ENCODE measurements at regions not wholly inside any gene's neighbourhood (a gene's known extent, or its start where the extent isn't known, plus 50 kb on each side); places are given as distances from the start of the nearest gene placed in this dataset.

DNA sequence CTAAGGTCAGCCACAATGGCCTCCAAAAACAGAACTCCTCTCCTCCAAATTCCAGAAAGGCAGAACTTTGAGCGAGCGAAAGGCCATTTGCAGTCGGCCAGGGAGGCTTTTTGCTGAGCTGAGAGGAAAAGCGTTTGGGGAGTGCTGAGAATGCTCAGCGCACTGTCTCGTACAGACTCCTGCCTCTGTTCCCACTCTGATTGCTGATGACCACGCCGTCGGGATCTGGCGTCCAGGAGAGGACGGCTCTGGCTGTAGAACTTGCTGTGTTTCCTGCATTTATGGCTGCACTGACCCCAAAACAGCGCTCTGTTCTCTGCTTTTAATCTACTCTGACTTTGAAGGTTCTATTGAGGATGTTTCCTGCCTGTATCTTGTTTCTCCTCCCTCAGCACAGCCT is 82.4 kb upstream of the WSCD2 start:
- Histone ChIP-seq H3K9me2 (replicated peaks; ENCODE audit: insufficient read depth, low read length) (no peaks in the 10 kb centered on the region), H3K36me3 (replicated peaks; ENCODE audit: insufficient read depth, low read length) (no peaks in the 10 kb centered on the region), H3K4me2 (ENCODE audit: low read depth, low read length) (peak overlapping the region; percentile 68), H4K20me1 (ENCODE audit: insufficient read depth, low read length) (no peaks in the 10 kb centered on the region), H3K27ac (ENCODE audit: low read length) (peak overlapping the region; percentile 52; the same call in 1 of the 2 replicates), H3K9me3 (replicated peaks; ENCODE audit: insufficient read depth, low read length) (no peaks in the 10 kb centered on the region), H3F3A (ENCODE audit: insufficient read depth, low read length) (peaks cover 11% of the 10 kb centered on the region), H3K27me3 (replicated peaks; ENCODE audit: insufficient read depth, low read length) (no peaks in the 10 kb centered on the region), H3K79me2 (ENCODE audit: low read length) (no peaks in the 10 kb centered on the region), H3K4me1 (ENCODE audit: low read length) (peaks cover 22% of the 10 kb centered on the region), H2AFZ (ENCODE audit: low read length) (peak overlapping the region; percentile 29), H3K9ac (ENCODE audit: low read length) (peak overlapping the region; percentile 26; the same call in 1 of the 2 replicates), H3K4me3 (ENCODE audit: low read length) (peak overlapping the region; percentile 37)
- DNase-seq, result no peak
- TF ChIP-seq CTCF (IDR thresholded peaks at IDR 0.05; ENCODE audit: low read length) (no peak), EZH2phosphoT487 (IDR thresholded peaks at IDR 0.05; ENCODE audit: low read length) (no peak), EZH2 (optimal IDR thresholded peaks at IDR 0.05; ENCODE audit: low read depth, low read length) (no peak)

- peaks cover 11% of the 10 kb centered on the region for H3F3A ChIP-seq (ENCODE audit: insufficient read depth, low read length)
- no peaks in the 10 kb centered on the region for H4K20me1 ChIP-seq (ENCODE audit: insufficient read depth, low read length)
- peak overlapping the region; percentile 26; the same call in 1 of the 2 replicates for H3K9ac ChIP-seq (ENCODE audit: low read length)
- H3K27ac ChIP-seq (ENCODE audit: low read length), result peak overlapping the region; percentile 52; the same call in 1 of the 2 replicates
- peak overlapping the region; percentile 68 for H3K4me2 ChIP-seq (ENCODE audit: low read depth, low read length)
- DNase-seq, result peak; percentile 50
- H3K79me2 ChIP-seq (ENCODE audit: low read length), result no peaks in the 10 kb centered on the region
- H3K4me3 ChIP-seq (ENCODE audit: low read length), result peak overlapping the region; percentile 37
- no peaks in the 10 kb centered on the region for H3K9me2 ChIP-seq (replicated peaks; ENCODE audit: insufficient read depth, low read length)
- no peaks in the 10 kb centered on the region for H3K27me3 ChIP-seq (replicated peaks; ENCODE audit: insufficient read depth, low read length)
- peaks cover 25% of the 10 kb centered on the region for H3K4me1 ChIP-seq (ENCODE audit: low read length)
- no peaks in the 10 kb centered on the region for H3K9me3 ChIP-seq (replicated peaks; ENCODE audit: insufficient read depth, low read length)
- no peaks in the 10 kb centered on the region for H3K36me3 ChIP-seq (replicated peaks; ENCODE audit: insufficient read depth, low read length)
- TF ChIP-seq EZH2phosphoT487 (IDR thresholded peaks at IDR 0.05; ENCODE audit: low read length) (no peak), EZH2 (optimal IDR thresholded peaks at IDR 0.05; ENCODE audit: low read depth, low read length) (no peak)
- H2AFZ ChIP-seq (ENCODE audit: low read length), result peak overlapping the region; percentile 29
These were observed 82.0 kb upstream of the WSCD2 start for GRCh38 chr12:108047071-108047550.

DNA sequence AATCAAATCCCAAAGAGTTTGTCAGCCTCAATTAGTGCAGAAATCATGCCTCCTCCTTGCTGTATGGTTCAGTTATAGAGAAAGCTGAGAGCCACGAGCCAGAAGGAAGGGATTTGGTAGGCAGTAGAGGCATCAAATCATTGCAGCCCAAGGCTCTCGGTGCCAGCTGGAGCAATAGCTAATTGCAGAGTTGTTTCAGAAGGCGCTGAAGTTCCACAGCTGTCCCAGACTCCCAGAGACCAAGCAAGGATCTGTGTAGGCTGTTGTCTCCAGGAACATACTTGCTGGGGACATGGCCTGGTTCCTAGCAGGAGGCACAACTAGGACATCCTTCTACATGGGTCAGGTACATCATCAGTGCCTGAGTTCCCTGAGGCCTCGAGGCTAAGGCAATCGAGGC is 80.4 kb upstream of the WSCD2 start:
- H3K4me3 ChIP-seq (ENCODE audit: low read length), result no peak overlapping the region
- H3K79me2 ChIP-seq (ENCODE audit: low read length), result no peaks in the 10 kb centered on the region
- H3F3A ChIP-seq (ENCODE audit: insufficient read depth, low read length), result peaks cover 17% of the 10 kb centered on the region
- no peak for TF ChIP-seq EZH2phosphoT487 (IDR thresholded peaks at IDR 0.05; ENCODE audit: low read length)
- no peak for TF ChIP-seq EZH2 (optimal IDR thresholded peaks at IDR 0.05; ENCODE audit: low read depth, low read length)
- no peak for TF ChIP-seq CTCF (IDR thresholded peaks at IDR 0.05; ENCODE audit: low read length)
- no peak overlapping the region for H3K4me2 ChIP-seq (ENCODE audit: low read depth, low read length)
- H3K9me2 ChIP-seq (replicated peaks; ENCODE audit: insufficient read depth, low read length), result no peaks in the 10 kb centered on the region
- H3K36me3 ChIP-seq (replicated peaks; ENCODE audit: insufficient read depth, low read length), result no peaks in the 10 kb centered on the region
- H3K27ac ChIP-seq (ENCODE audit: low read length), result no peak overlapping the region
- H2AFZ ChIP-seq (ENCODE audit: low read length), result no peak overlapping the region
- peaks cover 38% of the 10 kb centered on the region for H3K4me1 ChIP-seq (ENCODE audit: low read length)
- H3K9me3 ChIP-seq (replicated peaks; ENCODE audit: insufficient read depth, low read length), result no peaks in the 10 kb centered on the region
- no peak for DNase-seq
- H3K9ac ChIP-seq (ENCODE audit: low read length), result no peak overlapping the region
- H3K27me3 ChIP-seq (replicated peaks; ENCODE audit: insufficient read depth, low read length), result no peaks in the 10 kb centered on the region
- H4K20me1 ChIP-seq (ENCODE audit: insufficient read depth, low read length), result no peaks in the 10 kb centered on the region

GRCh38 chr12:108050696-108051095 is 78.4 kb upstream of the WSCD2 start:
- Histone ChIP-seq H3K4me1 (ENCODE audit: low read length) (peaks cover 47% of the 10 kb centered on the region), H3K27ac (ENCODE audit: low read length) (no peak overlapping the region), H2AFZ (ENCODE audit: low read length) (no peak overlapping the region), H4K20me1 (ENCODE audit: insufficient read depth, low read length) (no peaks in the 10 kb centered on the region), H3K4me3 (ENCODE audit: low read length) (no peak overlapping the region), H3K79me2 (ENCODE audit: low read length) (no peaks in the 10 kb centered on the region), H3K4me2 (ENCODE audit: low read depth, low read length) (no peak overlapping the region), H3K9ac (ENCODE audit: low read length) (no peak overlapping the region), H3K27me3 (replicated peaks; ENCODE audit: insufficient read depth, low read length) (no peaks in the 10 kb centered on the region), H3F3A (ENCODE audit: insufficient read depth, low read length) (peaks cover 21% of the 10 kb centered on the region), H3K9me3 (replicated peaks; ENCODE audit: insufficient read depth, low read length) (no peaks in the 10 kb centered on the region), H3K36me3 (replicated peaks; ENCODE audit: insufficient read depth, low read length) (no peaks in the 10 kb centered on the region), H3K9me2 (replicated peaks; ENCODE audit: insufficient read depth, low read length) (no peaks in the 10 kb centered on the region)
- no peak for TF ChIP-seq CTCF (IDR thresholded peaks at IDR 0.05; ENCODE audit: low read length)
- no peak for TF ChIP-seq EZH2 (optimal IDR thresholded peaks at IDR 0.05; ENCODE audit: low read depth, low read length)
- TF ChIP-seq EZH2phosphoT487 (IDR thresholded peaks at IDR 0.05; ENCODE audit: low read length), result no peak
- no peak for DNase-seq
